NCI-H2171 (cell line): ENCODE measurements at regions not wholly inside any gene's neighbourhood (a gene's known extent, or its start where the extent isn't known, plus 50 kb on each side); places are given as distances from the start of the nearest gene placed in this dataset.
"Not testable (repeated sequence)": the region's sequence is repeated elsewhere in the genome, so short reads cannot be mapped to it uniquely, and the experiment has no call there.

Source experiments
- DNase-seq: peaks from one replicate; lab custom pipeline; 2025; lab: John Stamatoyannopoulos, UW

GRCh38 chr15:92705764-92706163, 50.2 kb upstream of the FAM174B start:
- DNase-seq = no peak

DNA sequence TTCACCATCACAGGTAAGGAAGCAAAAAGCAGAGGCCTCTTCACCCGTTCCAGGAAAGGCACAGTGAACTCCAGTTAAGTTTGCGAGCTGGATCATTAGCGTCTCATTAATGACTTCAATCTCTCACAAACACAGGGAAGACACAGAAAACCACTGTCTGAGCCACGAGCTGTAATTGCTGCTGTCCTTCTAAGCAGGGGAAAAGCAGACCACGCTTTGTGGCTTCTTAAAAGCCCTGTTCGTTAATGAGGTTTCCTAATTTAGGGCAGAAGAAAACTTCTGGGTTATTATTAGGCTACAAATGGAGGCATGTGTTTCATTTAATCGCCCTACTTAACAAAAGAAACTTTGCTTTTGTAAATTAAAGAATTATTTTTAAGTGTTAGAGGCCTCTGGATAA, 50.6 kb upstream of the FAM174B start:
- no peak for DNase-seq

DNA sequence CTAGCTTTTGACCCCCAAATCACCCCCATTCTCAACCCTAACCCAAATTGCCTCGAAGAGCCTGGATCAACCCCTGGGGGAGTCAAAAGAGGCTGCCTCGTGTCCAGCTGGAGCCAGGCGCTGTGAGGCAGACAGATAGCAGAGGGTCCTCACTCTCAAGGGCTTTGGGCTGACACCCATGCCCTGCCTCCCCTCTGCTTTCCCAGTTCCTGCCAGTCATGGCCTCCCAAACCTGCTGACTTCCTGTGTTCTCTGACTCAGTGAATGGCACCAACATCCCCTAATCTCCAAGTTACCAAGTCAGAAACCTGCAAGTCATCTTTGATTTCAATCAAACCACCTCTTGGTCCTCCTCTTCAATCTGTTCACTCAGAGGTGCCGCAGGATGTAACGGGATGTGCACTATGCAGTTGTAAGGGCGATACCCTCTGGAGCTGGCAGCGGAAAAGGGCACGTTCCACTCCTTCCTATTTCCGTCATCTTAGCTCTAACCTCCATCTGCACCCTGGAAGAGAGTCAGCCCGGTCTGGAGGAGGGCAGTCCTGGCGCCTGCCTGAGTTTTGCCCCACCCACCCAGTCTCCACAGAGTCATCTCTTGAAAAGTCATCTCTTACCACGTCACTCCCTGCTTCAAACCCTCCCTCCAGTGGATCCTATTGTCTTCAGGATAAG, 52.4 kb upstream of the FAM174B start:
- no peak for DNase-seq

DNA sequence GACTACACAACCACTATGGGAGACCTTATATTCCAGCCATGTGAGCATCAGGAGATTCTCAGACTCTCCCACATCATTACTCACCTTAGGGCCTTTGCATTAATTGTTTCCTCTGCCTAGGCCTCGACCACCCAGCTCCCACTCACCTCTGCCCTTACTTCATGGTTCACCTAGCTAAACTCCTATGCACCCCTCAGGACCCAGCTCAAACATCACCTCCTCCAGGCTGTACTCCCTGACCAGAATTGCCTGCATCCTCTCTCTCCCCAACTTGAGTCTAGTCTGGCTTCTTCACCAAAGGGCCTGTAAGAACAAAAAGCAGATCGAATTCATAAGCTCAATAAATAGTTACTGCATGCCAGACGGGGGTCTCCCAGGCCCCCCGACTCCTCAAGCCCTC, 53.1 kb upstream of the FAM174B start:
- DNase-seq = no peak

GRCh38 chr15:92709110-92709790, 53.7 kb upstream of the FAM174B start:
- peak; percentile 9 for DNase-seq

DNA sequence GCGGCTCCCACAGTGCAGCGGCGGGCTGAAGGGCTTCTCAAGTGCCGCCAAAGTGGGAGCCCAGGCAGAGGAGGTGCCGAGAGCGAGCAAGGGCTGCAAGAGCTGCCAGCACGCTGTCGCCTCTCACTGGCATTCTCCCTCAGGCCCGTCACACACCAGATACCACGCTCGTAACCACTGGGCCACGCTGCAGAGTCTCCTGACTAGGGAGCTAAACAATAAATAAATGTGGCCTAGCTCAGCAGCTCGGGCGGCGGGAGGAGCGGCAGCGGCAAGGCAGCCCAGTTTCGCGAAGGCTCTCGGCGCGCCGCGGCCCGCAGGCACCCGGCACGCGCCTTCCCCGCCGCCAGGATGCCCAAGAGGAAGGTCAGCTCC, 55.9 kb upstream of the FAM174B start:
- DNase-seq = no peak

DNA sequence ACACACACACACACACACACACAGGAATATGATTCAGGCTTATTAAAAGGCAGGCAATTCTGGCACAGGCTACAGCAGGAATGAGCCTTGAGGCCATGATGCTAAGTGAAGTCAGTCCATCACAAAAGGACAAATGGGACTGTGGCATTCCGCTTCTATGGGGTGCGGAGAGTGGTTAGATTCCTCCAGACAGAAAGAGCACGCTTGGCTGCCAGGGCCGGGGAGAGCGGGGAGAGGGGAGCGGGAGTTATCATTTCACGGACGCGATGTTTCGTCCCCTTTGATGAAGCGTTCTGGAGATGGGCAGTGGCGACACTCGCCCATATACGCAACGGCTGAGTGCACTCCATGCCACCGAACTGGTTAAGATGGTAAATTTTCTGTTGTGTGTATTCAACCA, 58.5 kb upstream of the FAM174B start:
- DNase-seq = no peak

GRCh38 chr15:92714477-92715401, 59.2 kb upstream of the FAM174B start:
- DNase-seq = peak; percentile 69

- DNase-seq = no peak
Observed at GRCh38 chr15:92715758-92716157, 60.2 kb upstream of the FAM174B start.

GRCh38 chr15:92719021-92719420, 63.4 kb upstream of the FAM174B start:
- no peak for DNase-seq

DNA sequence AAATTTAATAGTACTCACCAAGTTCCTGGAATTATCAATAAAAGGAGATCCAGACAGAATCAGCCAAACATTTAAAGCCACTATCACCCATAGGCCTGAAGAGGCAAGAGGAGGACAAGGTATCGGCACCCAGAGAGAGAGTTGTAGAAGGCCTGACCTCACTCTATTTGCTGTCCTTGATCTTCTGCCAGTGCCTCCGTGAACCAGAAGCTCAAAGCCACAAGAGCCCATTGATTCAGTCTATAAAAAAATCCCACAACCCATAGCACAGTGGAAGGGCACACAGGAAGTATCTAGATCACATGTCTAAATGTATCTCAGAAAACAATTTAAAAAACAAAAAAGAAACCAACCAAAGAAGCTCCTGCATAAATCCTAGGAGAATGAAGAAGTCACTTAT, 68.6 kb upstream of the FAM174B start:
- DNase-seq = no peak

GRCh38 chr15:92725171-92725570, 69.6 kb upstream of the FAM174B start:
- DNase-seq = no peak

- no peak for DNase-seq
Observed at GRCh38 chr15:92728266-92728665, 72.7 kb upstream of the FAM174B start.

- DNase-seq = no peak
Observed at GRCh38 chr15:92733090-92733933, 77.7 kb upstream of the FAM174B start.

DNA sequence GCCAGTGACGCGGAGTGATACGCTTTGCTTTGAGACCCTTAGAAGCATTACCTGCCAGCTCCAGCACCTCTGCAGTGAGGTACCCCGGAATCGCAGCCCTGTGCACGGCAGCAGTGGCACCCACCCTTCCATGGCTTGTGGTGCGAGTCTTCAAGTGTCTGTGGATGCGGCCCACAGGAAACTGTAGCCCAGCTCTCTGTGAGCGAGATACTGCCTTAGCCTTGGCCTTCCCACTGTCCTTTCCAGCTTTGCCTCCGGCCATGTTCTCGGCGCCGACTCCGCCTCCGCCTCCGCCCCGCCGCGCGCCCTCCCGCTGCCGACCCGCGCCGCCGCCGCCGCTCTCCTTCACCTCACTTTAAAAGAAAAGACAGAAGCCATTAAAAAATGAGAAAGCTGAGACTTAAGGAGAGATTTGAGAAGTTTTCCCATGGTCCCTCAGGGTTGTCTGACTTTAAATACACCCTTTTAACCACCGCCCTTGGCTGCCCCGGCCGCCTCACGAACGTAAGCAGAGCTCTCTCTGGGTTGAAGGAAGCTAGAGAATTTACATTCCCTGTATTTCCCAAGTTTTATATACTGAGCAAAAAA, 78.5 kb upstream of the FAM174B start:
- no peak for DNase-seq

- not testable (repeated sequence) for DNase-seq
Observed at GRCh38 chr15:92739246-92739645, 83.7 kb upstream of the FAM174B start.

DNA sequence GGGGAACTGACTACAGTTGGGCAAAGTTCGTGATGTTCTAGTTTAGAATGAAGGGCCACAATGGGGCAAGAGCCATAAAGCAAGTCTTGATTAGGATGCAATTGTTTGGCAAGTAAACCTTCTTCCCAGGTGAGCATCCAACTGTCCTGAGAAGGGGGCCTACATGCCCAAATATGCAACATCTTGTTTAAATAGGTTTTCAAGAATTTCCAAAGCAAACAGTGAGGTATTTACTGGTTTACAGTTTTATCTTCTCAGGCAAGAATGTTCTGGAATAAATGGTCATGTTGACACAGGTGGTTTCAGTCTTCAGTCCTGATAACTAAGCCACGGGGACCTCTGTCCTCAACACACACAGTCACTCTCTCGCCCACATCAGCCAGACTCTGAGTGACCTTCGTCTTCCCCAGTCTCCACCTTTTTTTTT, 90.3 kb upstream of the FAM174B start:
- no peak for DNase-seq

DNA sequence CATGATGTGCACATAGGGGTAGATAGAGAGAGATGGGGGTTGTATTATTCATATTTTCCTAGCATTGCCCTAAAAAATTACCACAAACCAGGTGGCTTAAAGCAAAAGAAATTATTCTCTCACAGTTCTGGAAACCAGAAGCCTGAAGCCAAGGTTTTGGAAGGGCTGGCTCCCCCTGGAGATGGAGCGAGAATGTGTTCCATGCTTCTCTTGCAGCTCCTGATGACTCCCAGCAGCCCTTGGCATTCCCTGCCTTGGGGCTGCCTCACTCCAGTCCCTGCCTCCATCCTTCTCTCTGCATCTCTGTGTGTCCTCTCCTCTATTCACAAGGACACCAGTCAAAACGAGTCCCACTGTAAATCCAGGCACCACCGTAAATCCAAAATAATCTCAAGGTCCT, 91.5 kb upstream of the FAM174B start:
- no peak for DNase-seq

DNA sequence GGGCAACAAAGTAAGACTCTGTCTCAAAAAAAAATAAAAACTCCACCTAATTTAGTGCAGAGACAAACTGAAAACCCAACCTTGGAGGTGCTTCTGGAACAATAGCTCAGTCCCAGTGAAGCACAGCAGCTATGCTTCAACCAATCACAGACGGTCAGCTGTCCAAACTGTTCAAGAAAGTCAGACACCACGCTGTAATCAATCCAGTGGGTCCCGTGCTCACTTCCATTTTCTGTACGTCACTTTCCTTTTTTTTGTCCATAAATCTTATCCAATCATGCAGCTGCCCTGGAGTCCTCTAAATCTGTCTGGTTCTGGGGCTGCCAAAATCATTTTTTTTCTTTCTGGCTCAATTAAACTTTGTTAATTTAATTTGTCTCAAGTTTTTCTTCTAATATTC, 93.6 kb upstream of the FAM174B start:
- no peak for DNase-seq

- DNase-seq = no peak
Observed at GRCh38 chr15:92749946-92750345, 94.4 kb upstream of the FAM174B start.

DNA sequence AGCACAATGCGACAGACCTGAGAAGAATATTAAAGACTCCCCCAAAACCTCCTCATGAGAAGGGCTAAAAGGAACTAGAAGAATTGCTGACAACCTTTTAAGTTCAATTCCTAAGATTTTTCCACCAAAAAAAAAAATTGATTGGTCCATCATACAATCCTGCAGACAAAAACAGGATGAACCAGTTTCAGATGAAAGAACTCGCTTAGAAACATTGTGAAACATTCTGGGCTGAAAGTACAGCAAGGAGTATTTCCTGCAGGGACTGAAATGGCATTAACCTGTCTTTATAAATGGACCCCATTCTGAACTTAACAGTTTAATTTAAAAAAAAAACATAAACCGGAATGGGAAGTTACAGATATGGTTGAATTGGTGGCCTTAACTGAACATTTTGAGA, 96.0 kb upstream of the FAM174B start:
- no peak for DNase-seq

- DNase-seq = no peak
Observed at GRCh38 chr15:92753591-92753990, 98.0 kb upstream of the FAM174B start.
